ENCODE measurements at regions not wholly inside any gene's neighbourhood (a gene's known extent, or its start where the extent isn't known, plus 50 kb on each side); places are given as distances from the start of the nearest gene placed in this dataset.

DNA sequence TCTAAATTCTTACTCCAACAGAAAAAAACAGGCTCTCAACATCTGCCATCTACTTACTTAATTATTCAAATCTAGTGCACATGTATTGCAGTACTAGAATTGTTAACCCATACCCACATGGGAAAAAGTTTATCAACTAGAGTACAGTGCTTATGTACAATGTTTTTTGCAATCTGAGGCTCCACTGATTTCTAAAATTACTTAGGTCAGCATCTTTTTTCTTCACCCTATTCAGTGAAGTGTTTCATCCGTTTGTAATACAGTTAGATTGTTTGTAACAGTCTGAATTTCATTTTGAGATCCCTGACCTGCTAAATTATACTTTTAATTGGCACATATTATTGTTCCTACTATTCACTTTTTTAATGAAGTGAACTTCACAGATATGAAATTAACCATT, 402.2 kb downstream of the FOXA2 start:
- CTCF ChIA-PET = no interaction called here
- H3K27me3 ChIP-seq (replicated peaks; ENCODE audit: control insufficient read depth, insufficient read depth, low read length) = no peaks in the 10 kb centered on the region
- no peak overlapping the region for H3K27ac Mint-ChIP-seq (ENCODE audit: unreplicated experiment)
- H3K4me1 ChIP-seq = no peaks in the 10 kb centered on the region
- TF ChIP-seq, protein P1, sequence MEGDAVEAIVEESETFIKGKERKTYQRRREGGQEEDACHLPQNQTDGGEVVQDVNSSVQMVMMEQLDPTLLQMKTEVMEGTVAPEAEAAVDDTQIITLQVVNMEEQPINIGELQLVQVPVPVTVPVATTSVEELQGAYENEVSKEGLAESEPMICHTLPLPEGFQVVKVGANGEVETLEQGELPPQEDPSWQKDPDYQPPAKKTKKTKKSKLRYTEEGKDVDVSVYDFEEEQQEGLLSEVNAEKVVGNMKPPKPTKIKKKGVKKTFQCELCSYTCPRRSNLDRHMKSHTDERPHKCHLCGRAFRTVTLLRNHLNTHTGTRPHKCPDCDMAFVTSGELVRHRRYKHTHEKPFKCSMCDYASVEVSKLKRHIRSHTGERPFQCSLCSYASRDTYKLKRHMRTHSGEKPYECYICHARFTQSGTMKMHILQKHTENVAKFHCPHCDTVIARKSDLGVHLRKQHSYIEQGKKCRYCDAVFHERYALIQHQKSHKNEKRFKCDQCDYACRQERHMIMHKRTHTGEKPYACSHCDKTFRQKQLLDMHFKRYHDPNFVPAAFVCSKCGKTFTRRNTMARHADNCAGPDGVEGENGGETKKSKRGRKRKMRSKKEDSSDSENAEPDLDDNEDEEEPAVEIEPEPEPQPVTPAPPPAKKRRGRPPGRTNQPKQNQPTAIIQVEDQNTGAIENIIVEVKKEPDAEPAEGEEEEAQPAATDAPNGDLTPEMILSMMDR (IDR thresholded peaks at IDR 0.05; ENCODE audit: insufficient read depth in 1 of 2, low read depth in 1 of 2, low read length in 1 of 2, severe bottlenecking in 1 of 2, unreplicated experiment in 1 of 2) = no peak
- intact Hi-C loops (cut with micrococcal nuclease; ENCODE audit: unreplicated experiment) = no loop called here
- H3K36me3 ChIP-seq (ENCODE audit: control insufficient read depth, insufficient read depth, low read length) = no peaks in the 10 kb centered on the region
- no peak for DNase-seq
- peaks cover 5% of the 10 kb centered on the region for H3K27me3 Mint-ChIP-seq (ENCODE audit: insufficient read depth, unreplicated experiment)
- H3K4me3 Mint-ChIP-seq (ENCODE audit: unreplicated experiment) = no peak overlapping the region
- no peaks in the 10 kb centered on the region for H3K36me3 Mint-ChIP-seq (ENCODE audit: insufficient read depth, unreplicated experiment)
- no peaks in the 10 kb centered on the region for H3K4me1 Mint-ChIP-seq (ENCODE audit: low read depth, unreplicated experiment)
- no peak overlapping the region for H3K4me3 ChIP-seq (ENCODE audit: low read depth, low read length)
- BruUV-seq (replicated peaks) = no TSS peak
- H3K9me3 Mint-ChIP-seq (ENCODE audit: unreplicated experiment) = no peaks in the 10 kb centered on the region
- no peaks in the 10 kb centered on the region for H3K9me3 ChIP-seq
- POLR2A ChIA-PET = no interaction called here

DNA sequence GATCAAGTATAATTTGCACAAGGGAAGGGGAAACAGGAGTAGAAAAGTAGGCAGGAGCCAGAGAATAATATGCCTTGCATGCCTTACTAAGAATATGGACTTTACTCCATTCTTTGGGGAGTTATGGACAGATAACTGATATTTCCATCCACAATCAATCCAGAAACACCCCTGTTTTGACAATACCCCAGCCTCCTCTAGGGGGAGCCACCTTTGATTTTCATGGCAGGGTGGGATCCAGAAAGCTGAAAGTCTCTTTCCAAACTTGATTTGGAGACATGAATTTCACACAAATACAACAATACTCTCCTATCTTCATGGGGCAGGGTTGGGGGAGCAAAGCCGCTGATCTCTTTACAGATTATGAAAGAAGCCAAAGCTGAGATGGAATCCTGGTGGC, 404.1 kb downstream of the FOXA2 start:
- Mint-ChIP-seq H3K4me3 (ENCODE audit: unreplicated experiment) (no peak overlapping the region), H3K27me3 (ENCODE audit: insufficient read depth, unreplicated experiment) (peaks cover 7% of the 10 kb centered on the region), H3K4me1 (ENCODE audit: low read depth, unreplicated experiment) (no peaks in the 10 kb centered on the region), H3K27ac (ENCODE audit: unreplicated experiment) (no peak overlapping the region), H3K9me3 (ENCODE audit: unreplicated experiment) (no peaks in the 10 kb centered on the region), H3K36me3 (ENCODE audit: insufficient read depth, unreplicated experiment) (no peaks in the 10 kb centered on the region)
- TF ChIP-seq, protein P1 (IDR thresholded peaks at IDR 0.05; ENCODE audit: insufficient read depth in 1 of 2, low read depth in 1 of 2, low read length in 1 of 2, severe bottlenecking in 1 of 2, unreplicated experiment in 1 of 2) = peak; percentile 47 to 52
- BruUV-seq (replicated peaks) = no TSS peak
- ChIA-PET CTCF (no interaction called here), POLR2A (no interaction called here)
- no peaks in the 10 kb centered on the region for H3K36me3 ChIP-seq (ENCODE audit: control insufficient read depth, insufficient read depth, low read length)
- no peaks in the 10 kb centered on the region for H3K4me1 ChIP-seq
- no peaks in the 10 kb centered on the region for H3K27me3 ChIP-seq (replicated peaks; ENCODE audit: control insufficient read depth, insufficient read depth, low read length)
- H3K9me3 ChIP-seq = no peaks in the 10 kb centered on the region
- DNase-seq = peak in 1 of 2 experiments; percentile 37
- intact Hi-C loops (cut with micrococcal nuclease; ENCODE audit: unreplicated experiment) = no loop called here
- H3K4me3 ChIP-seq (ENCODE audit: low read depth, low read length) = no peak overlapping the region

DNA sequence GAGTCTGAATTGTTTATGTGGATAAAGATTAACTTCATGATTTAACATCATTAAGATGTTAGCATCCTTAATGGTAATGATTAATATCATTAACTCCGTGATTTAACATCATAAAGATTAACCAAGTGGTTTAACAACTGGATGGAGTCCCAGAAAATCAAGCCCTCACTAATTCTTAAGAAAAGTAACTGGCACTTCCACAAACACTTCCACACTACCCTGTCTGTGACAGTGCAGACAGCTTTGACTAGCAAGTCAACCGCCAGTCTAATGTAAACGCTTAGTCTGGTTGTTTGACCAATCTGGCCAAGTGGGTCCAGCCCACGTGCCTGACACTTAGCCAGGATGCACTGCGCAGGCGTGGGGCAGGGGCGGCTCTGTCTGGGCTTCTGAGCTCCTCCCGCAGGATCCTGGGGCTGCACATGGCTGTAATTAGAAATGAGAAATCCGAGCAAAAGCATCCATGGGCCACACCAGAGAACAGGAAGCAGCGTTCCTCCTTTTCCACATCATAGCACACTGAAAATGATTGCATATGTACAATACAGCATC, 424.2 kb downstream of the FOXA2 start:
- Mint-ChIP-seq H3K4me3 (ENCODE audit: unreplicated experiment) (no peak overlapping the region), H3K27me3 (ENCODE audit: insufficient read depth, unreplicated experiment) (peaks cover 22% of the 10 kb centered on the region), H3K36me3 (ENCODE audit: insufficient read depth, unreplicated experiment) (no peaks in the 10 kb centered on the region), H3K9me3 (ENCODE audit: unreplicated experiment) (no peaks in the 10 kb centered on the region), H3K4me1 (ENCODE audit: low read depth, unreplicated experiment) (no peaks in the 10 kb centered on the region), H3K27ac (ENCODE audit: unreplicated experiment) (no peak overlapping the region)
- intact Hi-C loops (cut with micrococcal nuclease; ENCODE audit: unreplicated experiment) = no loop called here
- H3K4me1 ChIP-seq = no peaks in the 10 kb centered on the region
- ChIA-PET POLR2A (no interaction called here), CTCF (no interaction called here)
- H3K27me3 ChIP-seq (replicated peaks; ENCODE audit: control insufficient read depth, insufficient read depth, low read length) = peaks cover 1% of the 10 kb centered on the region; the same call in 1 of the 2 replicates
- TF ChIP-seq, protein P1 (IDR thresholded peaks at IDR 0.05; ENCODE audit: insufficient read depth in 1 of 2, low read depth in 1 of 2, low read length in 1 of 2, severe bottlenecking in 1 of 2, unreplicated experiment in 1 of 2) = no peak
- no peak overlapping the region for H3K4me3 ChIP-seq (ENCODE audit: low read depth, low read length)
- H3K36me3 ChIP-seq (ENCODE audit: control insufficient read depth, insufficient read depth, low read length) = no peaks in the 10 kb centered on the region
- no TSS peak for BruUV-seq (replicated peaks)
- no peaks in the 10 kb centered on the region for H3K9me3 ChIP-seq
- DNase-seq = peak in 1 of 2 experiments; percentile 5

Data from Caco-2 (cell line).